ENCODE measurements at regions not wholly inside any gene's neighbourhood (a gene's known extent, or its start where the extent isn't known, plus 50 kb on each side); places are given as distances from the start of the nearest gene placed in this dataset.

DNA sequence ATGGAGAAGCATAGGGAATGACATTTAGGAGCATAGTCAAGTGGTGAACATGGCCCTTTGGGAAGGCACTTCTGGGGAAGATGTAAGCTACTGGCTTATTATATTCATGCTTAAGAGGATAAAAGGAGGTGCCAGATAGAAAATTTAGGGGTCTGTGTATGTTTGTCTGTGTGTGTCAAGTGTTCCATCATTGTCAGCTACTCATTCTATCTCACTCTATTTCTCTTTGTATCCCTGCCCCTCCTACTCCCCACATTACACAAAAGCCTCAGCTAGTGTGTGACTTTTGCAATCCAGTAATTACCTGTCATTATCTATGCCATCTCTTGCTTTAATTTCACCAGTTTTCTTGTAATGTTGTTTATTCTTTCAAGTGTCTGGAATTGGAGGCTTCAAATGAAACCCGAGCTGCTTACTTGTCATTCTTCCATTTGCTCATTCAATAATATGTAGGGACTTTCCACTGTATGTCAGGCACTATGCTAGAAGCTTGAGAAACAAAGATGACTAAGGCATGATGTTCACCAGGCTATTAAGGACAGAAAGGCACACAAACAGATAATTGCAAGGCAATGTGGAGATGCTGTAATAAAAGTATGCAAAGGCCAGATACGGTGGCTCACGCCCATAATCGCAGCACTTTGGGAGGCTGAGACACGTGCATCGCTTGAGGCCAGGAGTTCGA, 229.8 kb upstream of the TEX13C start:
- FAIRE-seq = no peak
- TF ChIP-seq POU2F2 (IDR thresholded peaks at IDR 0.05; ENCODE audit: low read depth, low read length) (no peak), SPI1 (IDR thresholded peaks at IDR 0.05; ENCODE audit: low read depth, low read length) (no peak), POLR2AphosphoS5 (IDR thresholded peaks at IDR 0.05; ENCODE audit: low read depth, low read length) (no peak), PAX5 (IDR thresholded peaks at IDR 0.05; ENCODE audit: insufficient read depth, low read length, severe bottlenecking) (no peak)
- DNase-seq (ENCODE audit: insufficient read length, low spot score) = no peak

GRCh38 chrX:125093852-125094251, 225.8 kb upstream of the TEX13C start:
- FAIRE-seq (no peak), DNase-seq (ENCODE audit: insufficient read length, low spot score) (no peak)
- TF ChIP-seq PAX5 (IDR thresholded peaks at IDR 0.05; ENCODE audit: insufficient read depth, low read length, severe bottlenecking) (no peak), TAF1 (IDR thresholded peaks at IDR 0.05; ENCODE audit: low read depth, low read length) (no peak), SPI1 (IDR thresholded peaks at IDR 0.05; ENCODE audit: low read depth, low read length) (no peak), POLR2A (IDR thresholded peaks at IDR 0.05; ENCODE audit: low read depth, low read length) (no peak), POLR2AphosphoS5 (IDR thresholded peaks at IDR 0.05; ENCODE audit: low read depth, low read length) (no peak), POU2F2 (IDR thresholded peaks at IDR 0.05; ENCODE audit: low read depth, low read length) (no peak)

DNA sequence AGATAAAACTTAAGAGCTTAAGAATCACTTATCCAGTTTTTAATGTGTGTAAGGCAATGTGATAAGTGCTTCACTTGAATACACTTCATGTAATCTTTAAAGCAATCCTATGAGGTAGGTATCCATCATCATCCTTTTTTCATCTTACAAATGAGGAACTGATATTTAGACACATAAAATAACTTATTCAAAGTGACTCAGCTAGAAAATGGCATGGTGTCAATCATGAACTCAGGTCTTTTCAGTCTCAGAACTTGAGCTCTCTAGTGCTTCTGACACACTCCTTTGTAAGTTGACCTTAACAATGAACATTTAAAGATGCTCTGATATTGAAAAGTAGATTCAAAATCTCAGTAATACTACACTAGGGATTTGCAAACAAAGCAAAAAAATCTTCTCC, 224.8 kb upstream of the TEX13C start:
- FAIRE-seq (no peak), DNase-seq (ENCODE audit: insufficient read length, low spot score) (no peak)
- TF ChIP-seq PAX5 (IDR thresholded peaks at IDR 0.05; ENCODE audit: insufficient read depth, low read length, severe bottlenecking) (no peak), SPI1 (IDR thresholded peaks at IDR 0.05; ENCODE audit: low read depth, low read length) (no peak), POLR2AphosphoS5 (IDR thresholded peaks at IDR 0.05; ENCODE audit: low read depth, low read length) (no peak), POLR2A (IDR thresholded peaks at IDR 0.05; ENCODE audit: low read depth, low read length) (no peak), TAF1 (IDR thresholded peaks at IDR 0.05; ENCODE audit: low read depth, low read length) (no peak), POU2F2 (IDR thresholded peaks at IDR 0.05; ENCODE audit: low read depth, low read length) (no peak)

DNA sequence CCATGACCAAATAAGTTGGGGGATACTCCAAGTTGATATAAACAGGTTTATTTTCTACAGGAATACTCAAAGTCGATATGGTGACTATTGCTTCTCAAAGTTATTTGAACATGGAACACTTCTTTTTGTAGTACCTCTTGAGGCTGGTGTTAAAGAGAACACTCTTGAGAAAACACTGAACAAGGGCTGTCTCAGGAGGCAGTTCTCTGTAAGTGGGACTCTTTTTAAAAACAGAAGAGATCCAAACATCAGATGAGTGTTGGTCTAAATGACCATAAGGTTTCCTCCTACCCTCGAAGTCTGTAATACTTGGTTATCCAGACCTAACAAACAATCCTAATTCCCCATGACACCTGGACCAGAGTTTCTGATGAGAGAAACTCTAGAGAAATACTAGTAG, 223.2 kb upstream of the TEX13C start:
- FAIRE-seq (no peak), DNase-seq (ENCODE audit: insufficient read length, low spot score) (no peak)

DNA sequence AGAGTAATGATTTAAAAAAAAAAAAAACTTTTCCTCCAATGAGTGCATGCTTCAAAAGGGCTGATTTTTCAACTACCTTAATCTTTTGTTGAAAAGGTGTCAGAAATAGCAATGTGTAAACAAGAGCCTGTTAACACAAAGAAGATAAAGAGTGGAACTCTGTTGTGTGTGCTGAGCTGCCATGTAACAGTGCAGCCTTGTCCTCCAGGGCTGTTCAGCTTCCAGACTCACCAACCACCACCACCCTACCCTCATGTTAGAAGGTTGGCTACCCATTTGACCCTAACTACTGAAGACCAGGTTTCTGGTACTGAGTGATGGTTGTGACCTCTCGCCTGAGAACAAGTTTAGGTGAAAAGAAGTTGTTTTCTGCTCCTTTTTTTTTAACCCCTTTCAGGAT, 222.8 kb upstream of the TEX13C start:
- FAIRE-seq (no peak), DNase-seq (ENCODE audit: insufficient read length, low spot score) (no peak)
- TF ChIP-seq TAF1 (IDR thresholded peaks at IDR 0.05; ENCODE audit: low read depth, low read length) (no peak), PAX5 (IDR thresholded peaks at IDR 0.05; ENCODE audit: insufficient read depth, low read length, severe bottlenecking) (no peak), POLR2AphosphoS5 (IDR thresholded peaks at IDR 0.05; ENCODE audit: low read depth, low read length) (no peak), SPI1 (IDR thresholded peaks at IDR 0.05; ENCODE audit: low read depth, low read length) (no peak), POLR2A (IDR thresholded peaks at IDR 0.05; ENCODE audit: low read depth, low read length) (no peak), POU2F2 (IDR thresholded peaks at IDR 0.05; ENCODE audit: low read depth, low read length) (no peak)

More for the DNA sequence above, 223.2 kb upstream of the TEX13C start:
- TF ChIP-seq SPI1 (IDR thresholded peaks at IDR 0.05; ENCODE audit: low read depth, low read length) = no peak
- TF ChIP-seq POLR2AphosphoS5 (IDR thresholded peaks at IDR 0.05; ENCODE audit: low read depth, low read length) = no peak
- TF ChIP-seq TAF1 (IDR thresholded peaks at IDR 0.05; ENCODE audit: low read depth, low read length) = no peak
- TF ChIP-seq POLR2A (IDR thresholded peaks at IDR 0.05; ENCODE audit: low read depth, low read length) = no peak
- TF ChIP-seq PAX5 (IDR thresholded peaks at IDR 0.05; ENCODE audit: insufficient read depth, low read length, severe bottlenecking) = no peak
- TF ChIP-seq POU2F2 (IDR thresholded peaks at IDR 0.05; ENCODE audit: low read depth, low read length) = no peak

DNA sequence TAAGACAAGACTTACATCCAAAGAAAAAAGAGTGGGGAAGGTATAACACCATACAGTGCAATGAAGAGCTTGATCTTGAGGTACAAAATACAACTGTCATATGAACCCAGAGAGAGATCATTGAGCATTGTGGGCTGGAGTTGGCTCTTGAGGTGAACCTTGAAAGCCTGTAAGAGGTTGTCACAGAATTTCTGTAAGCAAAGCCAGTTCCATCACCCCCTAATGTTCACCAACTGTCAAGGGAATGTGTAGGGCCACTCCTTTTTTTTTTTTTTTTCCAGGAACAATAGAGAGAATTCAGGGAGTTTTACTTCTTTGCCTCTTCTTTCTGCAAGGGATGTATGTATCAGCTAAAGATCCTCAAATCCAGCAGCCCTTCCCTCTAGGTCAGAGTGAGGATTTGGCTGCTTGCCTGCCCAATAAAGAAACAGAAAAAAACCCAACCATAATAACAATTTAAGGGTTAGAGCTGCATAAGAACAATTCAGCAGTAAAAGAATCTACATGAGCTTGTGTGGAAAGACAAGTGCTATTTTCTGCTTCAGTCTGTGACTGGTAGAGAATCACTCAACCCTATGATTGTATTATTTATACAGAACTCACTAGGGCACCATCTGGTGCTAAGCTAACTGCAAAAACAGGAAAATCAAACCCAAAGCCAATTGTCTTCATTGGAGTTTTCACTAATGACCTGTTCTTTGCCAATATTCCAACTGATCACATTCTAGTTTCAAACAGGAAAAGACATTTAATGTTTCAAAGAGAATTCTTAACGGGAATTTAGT, 217.5 kb upstream of the TEX13C start:
- FAIRE-seq = no peak

GRCh38 chrX:125103693-125104092, 216.0 kb upstream of the TEX13C start:
- FAIRE-seq = no peak
- no peak for DNase-seq (ENCODE audit: insufficient read length, low spot score)
- no peak for TF ChIP-seq POLR2AphosphoS5 (IDR thresholded peaks at IDR 0.05; ENCODE audit: low read depth, low read length)
- no peak for TF ChIP-seq PAX5 (IDR thresholded peaks at IDR 0.05; ENCODE audit: insufficient read depth, low read length, severe bottlenecking)
- TF ChIP-seq TAF1 (IDR thresholded peaks at IDR 0.05; ENCODE audit: low read depth, low read length) = no peak
- no peak for TF ChIP-seq SPI1 (IDR thresholded peaks at IDR 0.05; ENCODE audit: low read depth, low read length)
- no peak for TF ChIP-seq POLR2A (IDR thresholded peaks at IDR 0.05; ENCODE audit: low read depth, low read length)
- no peak for TF ChIP-seq POU2F2 (IDR thresholded peaks at IDR 0.05; ENCODE audit: low read depth, low read length)

More for the DNA sequence above, 217.5 kb upstream of the TEX13C start:
- DNase-seq (ENCODE audit: insufficient read length, low spot score) = no peak
- no peak for TF ChIP-seq TAF1 (IDR thresholded peaks at IDR 0.05; ENCODE audit: low read depth, low read length)
- TF ChIP-seq SPI1 (IDR thresholded peaks at IDR 0.05; ENCODE audit: low read depth, low read length) = no peak
- no peak for TF ChIP-seq PAX5 (IDR thresholded peaks at IDR 0.05; ENCODE audit: insufficient read depth, low read length, severe bottlenecking)
- TF ChIP-seq POLR2AphosphoS5 (IDR thresholded peaks at IDR 0.05; ENCODE audit: low read depth, low read length) = no peak
- TF ChIP-seq POLR2A (IDR thresholded peaks at IDR 0.05; ENCODE audit: low read depth, low read length) = no peak
- no peak for TF ChIP-seq POU2F2 (IDR thresholded peaks at IDR 0.05; ENCODE audit: low read depth, low read length)

GRCh38 chrX:125108921-125109320, 210.8 kb upstream of the TEX13C start:
- DNase-seq (ENCODE audit: insufficient read length, low spot score) (no peak), FAIRE-seq (no peak)
- no peak for TF ChIP-seq SPI1 (IDR thresholded peaks at IDR 0.05; ENCODE audit: low read depth, low read length)
- TF ChIP-seq TAF1 (IDR thresholded peaks at IDR 0.05; ENCODE audit: low read depth, low read length) = no peak
- TF ChIP-seq POU2F2 (IDR thresholded peaks at IDR 0.05; ENCODE audit: low read depth, low read length) = no peak
- no peak for TF ChIP-seq POLR2A (IDR thresholded peaks at IDR 0.05; ENCODE audit: low read depth, low read length)
- no peak for TF ChIP-seq POLR2AphosphoS5 (IDR thresholded peaks at IDR 0.05; ENCODE audit: low read depth, low read length)
- TF ChIP-seq PAX5 (IDR thresholded peaks at IDR 0.05; ENCODE audit: insufficient read depth, low read length, severe bottlenecking) = no peak

- FAIRE-seq (no peak), DNase-seq (ENCODE audit: insufficient read length, low spot score) (no peak)
- TF ChIP-seq POLR2A (IDR thresholded peaks at IDR 0.05; ENCODE audit: low read depth, low read length) = no peak
- no peak for TF ChIP-seq PAX5 (IDR thresholded peaks at IDR 0.05; ENCODE audit: insufficient read depth, low read length, severe bottlenecking)
- TF ChIP-seq POLR2AphosphoS5 (IDR thresholded peaks at IDR 0.05; ENCODE audit: low read depth, low read length) = no peak
- TF ChIP-seq POU2F2 (IDR thresholded peaks at IDR 0.05; ENCODE audit: low read depth, low read length) = no peak
- no peak for TF ChIP-seq SPI1 (IDR thresholded peaks at IDR 0.05; ENCODE audit: low read depth, low read length)
- TF ChIP-seq TAF1 (IDR thresholded peaks at IDR 0.05; ENCODE audit: low read depth, low read length) = no peak
These were observed 188.5 kb upstream of the TEX13C start for GRCh38 chrX:125131164-125131563.

Data from GM12891 (cell line).